Islet precursor cell (in vitro differentiated cells): ENCODE measurements at regions not wholly inside any gene's neighbourhood (a gene's known extent, or its start where the extent isn't known, plus 50 kb on each side); places are given as distances from the start of the nearest gene placed in this dataset.
"Not testable (repeated sequence)": the region's sequence is repeated elsewhere in the genome, so short reads cannot be mapped to it uniquely, and the experiment has no call there.

Experiments
- DNase-seq: peaks from one replicate; pipeline ENCODE4 v3.0.0-alpha.2; 2018

DNA sequence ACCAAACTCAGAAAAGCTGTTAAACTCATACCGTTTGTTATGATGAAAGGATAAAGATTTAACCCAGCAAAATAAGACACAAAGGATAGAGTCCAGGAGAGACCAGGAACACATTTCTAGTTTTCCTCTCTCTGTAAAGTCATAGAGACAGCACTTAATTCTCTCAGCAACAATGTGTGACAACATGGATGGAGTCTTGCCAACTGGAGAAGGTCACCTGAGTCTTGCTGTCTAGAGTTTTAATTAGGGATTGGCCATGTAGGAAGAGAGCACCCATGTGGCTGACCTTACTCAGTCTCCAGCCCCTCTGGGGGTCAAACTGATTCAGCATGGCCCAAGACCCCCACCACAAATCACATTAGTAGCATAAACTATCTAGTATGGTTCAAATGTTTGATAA, 151.0 kb upstream of the ATF7IP start:
- no peak for DNase-seq

DNA sequence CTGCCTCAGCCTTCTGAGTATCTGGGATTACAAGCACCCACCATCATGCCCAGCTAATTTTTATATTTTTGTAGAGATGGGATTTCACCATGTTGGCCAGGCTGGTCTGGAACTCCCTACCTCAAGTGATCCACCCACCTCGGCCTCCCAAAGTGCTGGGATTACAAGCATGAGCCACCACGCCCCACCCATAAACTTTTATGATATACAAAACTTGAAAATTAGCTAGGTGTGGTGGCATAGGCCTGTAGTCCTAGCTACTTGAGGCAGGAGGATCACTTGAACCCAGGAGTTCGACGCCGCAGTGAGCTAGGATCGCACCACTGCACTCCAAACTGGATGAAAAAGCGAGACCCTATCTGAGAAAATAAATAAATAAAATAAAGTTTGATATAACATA, 149.5 kb upstream of the ATF7IP start:
- not testable (repeated sequence) for DNase-seq

DNA sequence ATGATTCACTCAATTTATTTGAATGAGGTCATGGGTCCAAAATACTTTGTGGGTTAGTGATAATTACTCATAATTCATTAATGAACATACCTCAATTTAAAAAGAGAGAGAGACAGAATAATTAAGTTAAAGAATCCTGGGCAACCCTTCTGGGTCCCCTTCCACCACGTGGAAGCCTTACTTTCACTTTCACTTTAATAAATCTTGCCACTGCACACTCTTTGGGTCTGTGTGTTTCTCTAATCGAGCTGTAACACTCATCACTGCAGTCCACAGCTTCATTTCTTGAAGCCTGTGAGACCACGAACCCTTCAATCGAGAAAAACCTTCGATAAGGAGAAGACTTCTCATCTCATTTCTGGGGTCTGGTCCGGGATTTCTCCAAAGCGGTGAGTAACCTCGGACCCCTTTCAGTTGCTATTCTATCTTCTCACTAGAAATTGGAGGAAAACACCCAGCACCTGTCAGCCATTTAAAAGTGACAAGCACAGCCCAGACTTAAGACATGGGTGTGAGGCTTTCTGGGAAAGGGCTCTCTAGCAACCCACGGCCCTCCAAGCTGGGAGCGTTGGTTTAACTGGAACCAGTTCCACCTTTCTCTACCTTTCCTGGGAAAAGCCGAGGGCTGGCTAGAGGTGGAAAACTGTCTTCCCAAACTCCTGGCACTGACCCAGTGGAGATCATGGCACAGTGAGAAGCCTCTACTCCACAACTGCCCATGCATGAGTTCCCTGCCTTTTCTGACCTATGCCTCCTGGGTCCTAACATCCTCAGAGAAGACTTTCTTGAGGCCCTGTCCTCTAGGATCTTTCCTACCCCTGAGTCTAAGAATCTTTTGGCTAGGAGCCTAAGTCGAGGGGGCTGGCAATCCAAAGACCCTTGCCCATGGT, 148.8 kb upstream of the ATF7IP start:
- no peak for DNase-seq

DNA sequence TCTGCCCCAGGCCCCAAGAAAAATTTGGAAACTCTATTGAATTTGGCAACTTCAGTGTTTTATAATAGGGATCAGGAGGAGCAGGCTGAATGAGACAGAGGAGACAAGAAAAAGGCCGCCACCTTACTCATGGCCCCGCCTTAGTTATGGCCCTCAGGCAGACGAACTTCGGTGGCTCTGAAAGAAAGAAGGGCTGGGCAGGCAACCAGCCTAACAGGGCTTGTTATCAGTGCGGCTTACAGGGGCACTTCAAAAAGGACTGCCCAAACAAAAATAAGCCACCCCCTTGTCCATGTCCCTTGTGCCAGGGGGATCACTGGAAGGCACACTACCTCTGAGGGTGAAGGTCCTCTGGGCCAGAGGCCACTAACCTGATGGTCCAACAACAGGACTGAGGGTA, 146.3 kb upstream of the ATF7IP start:
- no peak for DNase-seq

DNA sequence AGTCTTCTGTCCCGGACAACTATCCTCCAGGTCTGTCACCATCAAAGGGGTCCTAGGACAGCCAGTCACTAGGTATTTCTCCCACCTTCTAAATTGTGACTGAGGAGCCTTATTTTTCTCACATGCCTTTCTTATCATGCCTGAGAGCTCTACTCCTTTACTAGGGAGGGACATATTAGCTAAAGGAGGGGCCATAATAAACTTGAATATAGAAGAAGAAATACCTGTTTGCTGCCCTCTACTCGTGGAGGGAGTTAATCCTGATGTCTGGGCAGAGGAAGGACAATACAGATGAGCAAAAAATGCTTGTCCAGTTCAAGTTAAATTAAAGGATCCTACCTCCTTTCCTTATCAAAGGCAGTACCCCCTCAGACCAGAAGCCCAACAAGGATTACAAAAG, 145.8 kb upstream of the ATF7IP start:
- not testable (repeated sequence) for DNase-seq

DNA sequence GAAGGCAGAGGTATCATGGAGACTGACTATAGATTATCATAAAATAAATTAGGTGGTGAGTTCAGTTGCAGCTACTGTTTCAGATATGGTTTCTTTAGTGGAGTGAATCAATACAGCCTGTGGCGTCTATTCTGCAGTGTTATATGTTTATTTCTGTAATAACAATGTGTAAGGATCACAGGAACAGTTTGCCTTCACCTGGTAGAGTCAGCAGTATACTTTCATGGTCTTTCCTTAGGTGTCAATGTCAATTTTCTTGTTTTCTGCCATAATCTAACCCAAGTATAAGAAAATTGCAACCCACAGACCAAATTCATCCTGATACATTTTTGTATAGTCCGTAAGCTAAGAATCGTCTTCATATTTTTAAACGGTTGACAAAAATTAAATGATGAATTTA, 140.4 kb upstream of the ATF7IP start:
- DNase-seq = no peak

DNA sequence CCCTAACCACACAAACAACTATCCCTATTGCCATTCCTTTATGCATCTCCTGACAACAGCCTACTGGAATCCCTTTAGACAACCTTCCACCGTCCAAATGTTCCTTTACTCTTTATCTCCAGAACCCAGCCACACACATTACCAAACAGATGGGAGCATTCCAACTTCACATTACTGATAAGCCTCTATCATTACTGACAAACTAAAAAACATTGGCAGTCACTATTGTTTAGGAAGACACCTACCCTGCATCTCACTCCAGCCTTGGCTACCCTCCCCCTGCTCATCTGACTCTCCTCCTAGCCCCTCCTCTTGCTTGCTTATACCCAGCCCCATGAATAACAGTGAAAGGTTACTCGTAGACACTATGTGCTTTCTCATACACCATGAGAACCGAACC, 130.3 kb upstream of the ATF7IP start:
- not testable (repeated sequence) for DNase-seq

DNA sequence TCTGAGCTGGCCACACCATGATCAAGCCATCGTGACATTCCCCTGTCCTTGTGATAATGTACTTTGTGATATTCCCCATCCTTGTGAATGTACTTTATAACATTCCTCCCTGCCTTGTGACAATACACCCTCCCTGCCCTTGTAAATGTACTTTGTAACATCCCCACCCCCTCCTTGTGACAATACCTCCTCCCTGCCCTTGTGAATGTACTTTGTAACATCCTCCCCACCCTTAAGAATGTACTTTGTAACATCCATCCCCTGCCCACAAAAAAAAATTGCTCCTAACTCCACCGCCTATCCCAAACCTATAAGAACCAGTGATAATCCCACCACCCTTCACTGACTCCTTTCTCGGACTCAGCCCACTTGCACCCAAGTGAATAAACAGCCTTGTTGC, 128.8 kb upstream of the ATF7IP start:
- DNase-seq = not testable (repeated sequence)

DNA sequence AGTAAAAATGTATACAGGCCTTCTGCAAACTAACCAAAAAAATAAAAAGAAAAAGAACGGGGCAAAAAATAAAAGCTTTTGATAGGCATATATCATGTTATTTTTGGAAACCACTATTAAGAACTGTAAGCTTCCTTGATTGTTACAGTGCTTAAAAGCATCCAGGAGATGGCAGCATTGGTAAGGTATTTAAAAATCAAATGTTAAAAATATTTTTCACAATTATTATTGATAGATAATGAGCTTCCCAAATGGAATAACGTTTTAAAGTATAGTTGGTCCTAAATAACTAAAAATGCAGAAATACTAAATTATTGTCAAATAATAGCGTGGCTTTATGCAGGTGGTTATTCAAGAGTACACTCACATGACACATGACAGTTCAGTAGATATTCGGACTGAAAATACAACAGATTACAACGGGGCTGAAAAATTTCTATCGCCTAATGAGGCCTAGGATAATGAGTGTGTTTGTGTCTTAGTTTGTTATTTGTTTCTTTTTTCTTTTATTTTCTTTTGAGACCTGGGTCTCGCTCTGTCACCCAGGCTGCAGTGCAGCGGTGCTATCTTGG, 127.2 kb upstream of the ATF7IP start:
- no peak for DNase-seq

DNA sequence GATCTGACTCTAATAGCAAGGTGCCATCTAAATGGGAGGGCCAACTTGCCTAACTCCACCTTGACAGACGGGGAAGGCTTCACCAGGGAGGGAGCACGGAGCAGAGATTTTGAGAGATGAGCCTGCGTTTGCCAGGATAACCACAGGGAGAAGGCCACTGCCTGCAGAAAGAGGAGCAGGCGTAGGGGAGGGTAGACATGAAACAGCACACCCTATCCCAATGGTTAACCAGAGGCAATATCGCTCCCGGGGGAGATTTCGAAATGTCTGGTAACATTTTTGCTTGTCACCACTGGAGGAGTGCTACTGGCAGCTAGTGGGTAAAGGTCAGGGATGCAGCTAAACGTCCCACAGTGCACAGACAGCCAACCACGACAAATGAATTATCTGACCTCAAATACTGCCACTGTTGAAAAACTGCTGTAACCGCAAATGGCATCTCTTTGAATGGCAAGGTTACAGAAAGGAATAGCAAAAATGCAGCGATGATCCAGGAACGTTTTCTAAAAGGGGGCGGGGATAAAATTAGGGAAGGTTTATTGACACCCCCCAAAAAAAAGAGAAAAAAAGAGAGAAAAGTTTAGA, 126.0 kb upstream of the ATF7IP start:
- peak; percentile 96 for DNase-seq

DNA sequence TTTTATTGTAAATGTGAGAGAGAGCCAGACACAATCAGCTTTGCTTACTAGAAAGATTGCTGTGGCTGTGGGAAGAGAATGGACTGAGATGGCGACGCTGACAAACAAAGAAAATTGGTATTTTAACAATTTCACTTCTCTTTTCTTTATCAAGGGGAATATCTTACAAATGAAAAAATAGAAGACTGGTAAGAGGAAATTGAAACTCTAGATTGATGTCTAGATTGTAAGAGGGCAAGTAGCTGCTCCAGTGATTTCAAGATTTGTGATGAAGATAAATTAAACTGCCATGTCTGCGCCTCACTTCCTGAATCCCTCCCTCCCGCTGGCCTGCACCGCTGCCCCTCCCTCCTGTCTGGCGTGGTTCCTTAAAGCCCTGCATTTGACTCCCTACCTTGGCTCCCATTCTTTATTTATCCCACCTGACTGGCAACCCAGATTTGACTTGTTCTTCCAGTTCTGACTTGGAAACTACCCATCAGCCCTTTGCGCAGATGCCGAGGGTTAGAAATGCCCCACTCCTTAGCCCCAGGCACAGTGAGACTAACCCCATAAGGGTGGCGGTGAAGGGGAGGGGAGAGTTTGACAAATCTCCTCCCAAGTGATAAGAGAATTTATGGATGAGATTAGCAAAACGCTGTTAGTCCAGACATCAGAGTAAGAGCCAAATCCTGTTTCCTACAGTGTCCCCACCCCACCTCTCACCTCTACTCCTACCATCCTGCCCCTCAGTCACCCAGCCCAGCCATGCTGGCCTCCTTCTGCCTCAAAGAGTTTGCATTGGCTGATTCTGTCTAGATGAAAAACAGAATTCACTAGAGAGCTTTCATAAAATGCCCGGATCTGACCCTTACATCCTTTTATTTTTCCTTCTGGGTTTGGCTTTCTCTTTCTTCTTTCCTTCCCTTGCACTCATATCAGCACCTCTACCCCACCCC, 125.3 kb upstream of the ATF7IP start:
- DNase-seq = peak; percentile 84

DNA sequence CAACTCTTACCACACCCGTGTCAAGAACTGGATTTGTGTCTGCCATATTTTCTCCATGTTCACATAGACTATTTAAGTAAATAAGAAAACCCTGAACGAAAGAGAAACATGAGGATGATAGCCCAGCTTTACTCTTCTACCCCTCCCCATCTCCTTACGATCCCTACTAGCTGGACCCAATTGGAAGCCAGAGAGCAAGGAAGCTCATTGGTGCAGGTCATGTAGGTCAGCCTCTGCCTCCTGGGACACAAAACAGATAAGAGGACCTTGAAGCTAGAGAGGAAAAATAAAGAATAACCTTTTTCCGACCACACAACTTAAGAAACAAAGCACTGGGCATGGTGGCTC, 124.6 kb upstream of the ATF7IP start:
- no peak for DNase-seq

DNA sequence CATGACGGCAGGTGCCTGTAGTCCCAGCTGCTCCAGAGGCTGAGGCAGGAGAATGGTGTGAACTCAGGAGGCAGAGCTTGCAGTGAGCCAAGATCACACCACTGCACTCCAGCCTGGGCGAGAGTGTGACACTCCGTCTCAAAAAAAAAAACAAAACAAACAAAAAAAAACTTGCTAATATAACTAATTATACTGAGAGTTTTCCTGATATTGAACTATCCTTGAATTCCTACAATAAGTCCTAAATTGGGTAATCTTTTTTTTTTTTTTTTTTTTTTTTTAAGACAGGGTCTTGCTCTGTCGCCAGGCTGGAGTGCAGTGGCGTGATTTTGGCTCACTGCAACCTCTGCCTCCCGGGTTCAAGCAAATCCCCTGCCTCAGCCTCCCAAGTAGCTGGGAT, 122.7 kb upstream of the ATF7IP start:
- DNase-seq = not testable (repeated sequence)

DNA sequence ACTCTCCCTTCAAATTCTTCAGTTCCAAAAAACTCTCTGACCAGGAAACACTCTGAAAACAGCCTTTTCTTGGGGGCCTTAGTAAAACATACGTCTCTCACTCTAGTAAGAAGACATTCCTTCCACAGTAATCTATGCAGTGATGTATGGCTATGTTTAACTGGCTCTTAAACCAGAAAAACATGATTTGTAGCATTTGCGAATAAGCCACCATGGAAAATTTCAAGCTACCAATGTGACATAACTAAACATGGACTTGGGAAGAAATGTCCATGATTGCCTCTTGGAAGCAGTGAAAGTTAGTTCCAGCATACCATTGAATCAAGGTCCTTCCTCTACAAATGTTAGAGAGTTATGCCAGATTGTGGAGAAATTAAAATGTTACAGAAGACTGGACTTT, 121.5 kb upstream of the ATF7IP start:
- DNase-seq = no peak

DNA sequence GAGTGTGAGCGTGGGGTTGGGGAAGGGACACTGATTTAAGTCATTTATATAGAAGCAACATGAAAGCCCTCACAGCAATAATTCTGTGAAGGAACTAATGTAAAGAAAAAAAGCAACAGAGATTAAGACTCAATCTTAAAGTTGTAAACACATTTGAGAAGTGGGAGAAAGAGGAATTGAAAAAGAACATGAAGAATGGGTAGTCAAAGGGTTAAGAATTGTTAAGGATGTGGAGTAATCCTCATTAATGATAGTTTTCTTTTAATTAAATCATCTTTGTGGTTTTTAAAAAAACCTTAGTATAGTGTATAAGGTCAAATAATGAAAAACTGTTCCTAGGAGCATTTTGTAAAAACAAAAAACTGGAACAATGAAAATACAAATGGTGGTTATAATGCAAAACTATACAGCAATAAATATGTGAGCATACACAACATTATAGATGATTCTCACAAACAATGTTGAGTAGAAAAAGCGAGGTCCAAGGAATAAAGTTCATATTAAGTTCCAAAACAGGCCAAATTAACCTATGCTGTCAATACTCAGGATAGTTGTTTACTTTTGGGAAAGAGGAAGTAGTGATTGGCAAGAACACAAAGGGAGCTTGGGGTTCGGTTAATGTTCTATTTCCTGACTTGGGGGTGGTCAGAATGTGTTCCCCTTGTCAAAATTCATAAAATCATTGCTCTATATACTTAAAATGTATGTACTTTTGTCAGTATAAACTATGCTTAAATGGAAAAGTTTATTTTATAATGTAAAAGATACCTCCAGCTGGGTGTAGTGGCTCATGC, 120.4 kb upstream of the ATF7IP start:
- DNase-seq = no peak

DNA sequence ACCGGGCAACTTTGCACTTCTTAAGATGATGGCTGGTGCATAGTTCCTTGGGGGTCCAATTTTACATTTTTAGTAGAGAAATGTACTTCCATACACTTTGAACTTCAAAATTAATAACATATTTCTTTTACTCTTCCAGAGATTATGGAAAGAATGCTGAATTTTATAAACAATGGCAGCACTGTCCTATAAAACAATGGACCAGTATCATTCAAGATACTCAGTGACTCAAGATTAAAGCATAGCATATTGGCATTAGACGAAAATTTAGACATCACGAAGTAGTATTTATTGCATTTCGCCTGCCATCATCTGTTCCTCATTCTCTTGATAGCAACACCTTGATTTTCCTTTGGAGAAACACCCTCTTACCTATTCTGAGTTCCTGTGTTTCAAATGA, 118.3 kb upstream of the ATF7IP start:
- no peak for DNase-seq

DNA sequence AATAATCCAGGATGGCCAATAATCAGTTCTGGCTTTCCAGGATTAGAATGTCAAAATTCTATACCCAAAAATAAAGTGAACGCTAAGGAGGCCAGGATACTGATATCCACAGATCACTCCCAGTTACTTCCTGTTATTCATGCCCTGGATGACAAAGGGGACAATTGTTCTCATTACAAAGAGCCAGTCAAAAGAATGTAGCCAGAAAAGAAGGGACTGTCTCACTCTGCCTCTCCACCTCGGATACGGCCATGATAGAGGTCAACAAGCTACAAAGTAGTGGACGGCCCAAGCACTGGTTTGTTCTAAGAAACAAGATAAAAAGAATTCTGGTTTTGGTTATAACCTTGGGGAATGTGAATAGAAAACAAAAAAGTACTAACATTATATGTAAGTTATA, 116.1 kb upstream of the ATF7IP start:
- no peak for DNase-seq

DNA sequence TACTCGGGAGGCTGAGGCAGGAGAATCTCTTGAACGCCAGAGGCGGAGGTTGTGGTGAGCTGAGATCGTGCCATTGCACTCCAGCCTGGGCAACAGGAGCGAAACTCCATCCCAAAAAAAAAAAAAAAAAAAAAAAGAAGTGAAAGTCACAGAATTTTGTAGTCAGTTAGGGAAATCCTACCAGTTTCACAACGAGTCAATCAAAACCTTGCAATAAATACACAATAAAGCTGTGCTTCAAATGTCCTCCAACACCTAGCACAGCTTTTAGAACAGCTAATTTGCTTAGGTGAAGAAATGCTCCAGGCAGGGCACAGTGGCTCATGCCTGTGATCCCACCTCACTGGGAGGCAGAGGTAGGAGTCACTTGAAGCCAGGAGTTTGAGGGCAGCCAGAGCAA, 112.8 kb upstream of the ATF7IP start:
- no peak for DNase-seq

DNA sequence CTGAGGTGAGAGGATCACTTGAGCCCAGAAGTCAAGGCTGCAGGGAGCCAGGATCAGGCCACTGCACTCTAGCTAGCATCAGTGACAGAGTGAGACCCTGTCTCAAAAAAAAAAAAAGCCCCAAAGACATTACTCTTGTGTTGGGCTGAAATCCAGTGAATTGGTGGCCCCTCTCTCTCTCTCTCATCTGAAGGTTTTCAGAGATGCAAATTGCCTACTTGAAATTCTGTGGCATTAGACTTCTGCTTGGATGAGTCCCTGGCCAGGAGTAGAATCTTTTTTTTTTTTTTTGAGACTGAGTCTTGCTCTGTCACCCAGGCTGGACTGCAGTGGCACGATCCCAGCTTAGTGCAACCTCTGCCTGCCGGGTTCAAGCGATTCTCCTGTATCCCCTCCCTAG, 112.0 kb upstream of the ATF7IP start:
- DNase-seq = no peak

DNA sequence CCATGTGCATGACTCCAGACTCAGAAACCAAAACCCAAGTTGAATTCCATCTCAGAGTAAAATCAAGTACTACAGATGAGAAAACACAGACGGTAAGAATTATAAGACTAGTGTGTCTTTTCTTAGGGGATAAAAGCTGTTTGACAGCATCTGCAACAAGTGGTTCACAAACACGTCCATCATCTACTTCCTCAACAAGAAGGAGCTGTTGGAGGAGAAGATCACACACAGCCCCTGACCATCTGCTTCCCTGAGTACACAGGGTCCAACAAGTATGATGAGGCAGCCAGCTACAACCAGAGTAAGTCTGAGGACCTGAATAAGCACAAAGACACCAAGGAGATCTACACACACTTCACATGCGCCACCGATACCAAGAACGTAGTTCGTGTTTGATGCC, 110.7 kb upstream of the ATF7IP start:
- DNase-seq = no peak

DNA sequence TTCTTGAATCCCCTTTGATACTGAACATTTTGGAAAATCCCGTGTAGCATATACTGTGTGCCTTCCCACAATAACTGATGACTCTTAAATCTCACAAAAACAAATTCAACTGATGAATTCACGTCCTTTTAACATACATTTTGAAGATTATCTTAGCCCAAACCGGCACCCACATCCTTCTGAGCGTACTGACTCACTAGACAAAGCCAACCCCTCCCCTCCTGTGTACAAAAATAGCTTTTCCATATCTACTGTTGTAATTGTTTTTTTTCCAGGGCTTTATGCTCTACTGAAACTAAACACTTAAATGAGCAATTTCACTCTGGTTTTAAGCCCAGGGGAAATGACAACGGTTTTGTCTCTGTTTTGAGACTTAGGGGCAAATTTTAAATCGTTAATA, 109.4 kb upstream of the ATF7IP start:
- no peak for DNase-seq

DNA sequence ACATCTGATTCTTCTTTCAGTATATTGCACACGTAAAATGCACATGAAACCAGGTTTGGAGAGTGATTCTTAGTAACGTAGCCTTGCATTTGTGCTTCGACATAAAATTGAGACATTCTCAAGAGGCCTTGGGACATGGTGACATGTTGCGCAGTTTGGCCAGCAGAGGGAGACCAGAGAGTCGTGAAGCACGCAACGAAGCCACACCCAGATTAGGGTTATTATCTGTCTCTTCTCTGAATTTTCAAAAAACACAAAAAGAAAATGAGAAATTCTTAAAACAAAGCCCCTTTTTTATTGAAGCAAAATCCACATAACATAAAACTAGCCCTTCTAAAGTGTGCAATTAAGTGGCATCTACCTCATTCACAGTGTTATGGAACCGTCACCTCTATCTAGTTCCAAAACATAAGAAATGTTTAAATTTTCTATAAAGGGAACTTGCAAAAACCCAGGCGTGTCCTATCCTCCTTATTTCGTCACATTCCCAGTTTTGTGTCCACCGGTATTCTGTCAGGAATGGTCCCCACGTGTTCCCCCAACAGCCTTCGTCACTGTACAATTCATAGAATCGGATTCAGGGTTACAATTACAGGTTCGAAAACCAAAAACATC, 108.8 kb upstream of the ATF7IP start:
- DNase-seq = peak; percentile 83
